CD4-positive, alpha-beta T cell treated with Interferon gamma for 1 hour (primary cell): ENCODE measurements at regions not wholly inside any gene's neighbourhood (a gene's known extent, or its start where the extent isn't known, plus 50 kb on each side); places are given as distances from the start of the nearest gene placed in this dataset.
"Not testable (repeated sequence)": the region's sequence is repeated elsewhere in the genome, so short reads cannot be mapped to it uniquely, and the experiment has no call there.

Experiments
- DNase-seq: peaks from one replicate; pipeline ENCODE4 v3.0.0-alpha.2; 2020

DNA sequence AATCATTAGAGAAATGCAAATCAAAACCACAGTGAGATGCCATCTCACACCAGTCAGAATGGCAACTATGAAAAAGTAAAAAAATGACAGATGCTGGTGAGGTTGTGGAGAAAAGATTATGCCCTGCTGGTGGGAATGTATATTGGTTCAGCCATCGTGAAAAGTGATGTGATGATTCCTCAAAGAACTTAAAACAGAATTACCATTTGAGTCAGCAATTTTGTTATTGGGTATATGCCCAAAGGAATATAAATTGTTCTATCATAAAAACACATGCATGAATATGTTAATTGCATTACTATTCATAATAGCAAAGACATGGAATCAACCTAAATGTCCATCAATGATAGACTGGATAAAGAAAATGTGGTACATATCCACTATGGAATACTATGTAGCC is 115.1 kb upstream of the OR4E1 start:
- not testable (repeated sequence) for DNase-seq

DNA sequence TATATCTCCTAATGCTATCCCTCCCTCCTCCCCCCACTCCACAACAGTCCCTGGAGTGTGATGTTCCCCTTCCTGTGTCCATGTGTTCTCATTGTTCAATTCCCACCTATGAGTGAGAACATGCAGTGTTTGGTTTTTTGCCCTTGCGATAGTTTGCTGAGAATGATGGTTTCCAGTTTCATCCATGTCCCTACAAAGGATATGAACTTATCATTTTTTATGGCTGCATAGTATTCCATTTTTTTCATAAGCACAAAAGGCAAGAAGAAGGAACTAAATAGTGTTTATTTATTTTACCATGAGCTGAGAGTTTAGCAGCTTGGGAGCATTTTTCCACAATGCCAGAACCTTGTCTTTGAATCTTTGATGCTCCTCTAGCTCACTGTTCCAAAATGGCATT is 113.6 kb upstream of the OR4E1 start:
- not testable (repeated sequence) for DNase-seq

DNA sequence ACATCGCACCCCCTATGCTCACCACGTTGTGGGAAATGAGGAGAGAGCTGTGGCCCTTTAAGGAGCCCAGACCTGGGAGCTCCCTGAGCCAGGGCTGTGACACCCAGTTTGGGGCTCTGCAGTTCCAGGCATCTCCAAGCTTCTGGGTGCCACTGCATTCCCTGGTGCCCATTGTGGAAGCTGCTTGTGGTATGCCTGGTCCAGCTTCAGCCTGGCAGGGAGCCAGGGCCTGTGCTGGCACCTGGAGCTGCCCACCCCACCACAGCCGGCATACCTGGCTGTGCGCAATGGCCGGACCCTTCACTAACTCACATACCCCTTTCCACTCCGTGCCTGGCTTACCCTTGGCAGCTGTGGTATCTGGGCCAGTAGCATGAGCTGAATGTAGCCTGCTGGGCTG is 107.9 kb upstream of the OR4E1 start:
- no peak for DNase-seq

DNA sequence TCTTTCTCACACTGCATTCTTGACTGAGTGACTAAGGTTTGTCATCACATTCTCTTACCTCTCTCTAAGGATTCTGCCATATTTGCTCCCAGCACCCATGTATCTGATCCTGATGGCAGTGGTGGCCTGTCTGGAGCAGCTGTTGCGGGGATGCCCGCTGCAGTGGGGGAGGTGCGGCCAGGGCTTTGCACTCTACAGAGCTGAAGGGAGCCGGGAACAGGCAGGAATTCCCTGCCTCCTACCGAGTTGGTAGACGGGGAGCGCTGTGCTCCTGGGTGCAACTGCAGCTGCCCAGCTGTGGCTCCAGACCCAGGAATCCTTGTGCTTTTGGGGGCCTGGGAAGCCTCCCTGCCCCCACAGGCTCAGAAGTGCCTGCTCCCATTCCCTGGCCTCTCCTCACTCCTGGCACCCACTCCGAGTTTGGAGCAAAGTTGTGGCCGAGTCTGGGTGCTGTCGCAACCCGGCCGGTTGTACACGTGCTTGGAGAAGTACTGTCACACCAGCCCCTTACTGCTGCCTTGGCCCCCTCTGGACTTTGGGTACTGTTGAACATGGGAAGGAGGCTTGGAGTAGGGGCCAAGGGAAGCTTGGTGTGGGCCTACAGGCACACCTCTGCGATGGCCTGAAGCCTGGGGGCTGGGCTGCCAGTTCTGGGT is 106.9 kb upstream of the OR4E1 start:
- no peak for DNase-seq

DNA sequence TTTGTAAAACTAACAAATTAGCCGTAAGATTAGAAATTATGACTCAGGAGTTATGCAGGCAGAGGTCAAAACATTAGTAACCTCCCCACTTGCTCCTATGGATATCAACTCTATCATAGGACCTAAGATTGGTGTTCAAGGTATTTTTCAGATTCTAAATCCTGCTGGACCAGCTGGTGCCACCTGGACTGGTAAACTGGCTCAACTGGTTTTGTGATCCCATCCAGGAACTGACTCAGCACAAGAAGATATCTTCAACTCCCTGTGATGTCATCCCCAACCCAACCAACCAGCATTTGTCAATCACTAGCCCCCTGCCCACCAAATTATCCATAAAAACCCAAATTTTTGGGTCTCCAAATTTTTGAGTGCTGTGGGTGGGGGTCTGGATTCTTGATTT is 98.1 kb upstream of the OR4E1 start:
- DNase-seq, result no peak

DNA sequence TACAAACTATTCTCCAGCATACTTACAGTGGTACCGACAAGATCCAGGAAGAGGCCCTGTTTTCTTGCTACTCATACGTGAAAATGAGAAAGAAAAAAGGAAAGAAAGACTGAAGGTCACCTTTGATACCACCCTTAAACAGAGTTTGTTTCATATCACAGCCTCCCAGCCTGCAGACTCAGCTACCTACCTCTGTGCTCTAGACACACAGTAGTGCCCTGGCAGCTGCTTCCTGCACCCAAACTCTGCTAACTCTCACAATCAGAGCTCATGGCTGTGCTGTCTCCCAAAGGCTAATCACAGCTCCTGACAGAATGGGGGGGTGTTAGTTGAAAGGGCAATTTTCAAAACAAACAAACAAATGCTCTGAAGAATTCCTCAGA is 95.2 kb upstream of the OR4E1 start:
- DNase-seq, result no peak

DNA sequence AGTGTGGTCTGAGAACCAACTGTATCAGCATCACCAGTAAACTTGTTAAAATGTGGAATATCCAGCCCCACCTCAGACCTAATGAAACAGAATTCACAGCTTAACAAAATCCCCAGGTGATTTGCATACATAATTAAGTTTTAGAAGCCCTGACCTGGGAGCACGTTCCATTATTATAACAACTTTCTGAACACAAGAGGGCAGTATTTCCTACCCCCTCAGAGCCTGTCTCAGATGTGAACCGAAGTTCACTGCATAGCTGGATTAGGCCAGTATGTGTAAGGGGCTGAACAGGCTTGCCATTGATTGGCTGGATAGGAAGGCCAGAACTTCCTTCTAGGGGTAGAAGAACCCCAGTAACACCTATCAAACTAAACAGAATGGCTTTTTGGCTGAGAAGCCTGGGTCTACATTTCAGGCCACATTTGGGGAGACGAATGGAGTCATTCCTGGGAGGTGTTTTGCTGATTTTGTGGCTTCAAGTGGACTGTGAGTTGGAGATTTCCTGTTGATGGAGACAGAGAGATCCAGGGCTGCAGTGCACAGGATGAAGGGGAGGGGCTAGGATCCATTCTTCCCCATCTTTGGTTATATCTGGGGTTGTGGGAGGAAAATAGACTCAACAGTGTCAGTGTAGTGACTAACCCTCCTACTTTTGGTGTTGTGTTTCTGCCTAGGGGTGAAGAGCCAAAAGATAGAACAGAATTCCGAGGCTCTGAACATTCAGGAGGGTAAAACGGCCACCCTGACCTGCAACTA is 94.7 kb upstream of the OR4E1 start:
- peak; percentile 13 for DNase-seq

DNA sequence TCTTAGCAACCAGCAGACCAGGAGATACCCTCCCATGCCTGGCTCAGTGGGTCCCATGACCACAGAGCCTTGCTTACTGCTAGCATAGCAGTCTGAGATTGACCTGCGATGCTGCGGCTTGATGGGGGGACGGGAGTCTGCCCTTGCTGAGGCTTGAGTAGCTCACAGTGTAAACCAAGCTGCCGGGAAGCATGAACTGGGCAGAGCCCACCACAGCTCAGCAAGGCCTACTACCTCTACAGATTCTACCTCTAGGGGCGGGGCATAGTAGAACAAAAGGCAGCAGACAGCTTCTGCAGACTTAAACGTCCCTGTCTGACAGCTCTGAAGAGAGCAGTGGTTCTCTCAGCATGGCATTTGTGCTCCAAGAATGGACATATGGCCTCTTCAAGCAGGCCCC is 86.7 kb upstream of the OR4E1 start:
- DNase-seq, result not testable (repeated sequence)

DNA sequence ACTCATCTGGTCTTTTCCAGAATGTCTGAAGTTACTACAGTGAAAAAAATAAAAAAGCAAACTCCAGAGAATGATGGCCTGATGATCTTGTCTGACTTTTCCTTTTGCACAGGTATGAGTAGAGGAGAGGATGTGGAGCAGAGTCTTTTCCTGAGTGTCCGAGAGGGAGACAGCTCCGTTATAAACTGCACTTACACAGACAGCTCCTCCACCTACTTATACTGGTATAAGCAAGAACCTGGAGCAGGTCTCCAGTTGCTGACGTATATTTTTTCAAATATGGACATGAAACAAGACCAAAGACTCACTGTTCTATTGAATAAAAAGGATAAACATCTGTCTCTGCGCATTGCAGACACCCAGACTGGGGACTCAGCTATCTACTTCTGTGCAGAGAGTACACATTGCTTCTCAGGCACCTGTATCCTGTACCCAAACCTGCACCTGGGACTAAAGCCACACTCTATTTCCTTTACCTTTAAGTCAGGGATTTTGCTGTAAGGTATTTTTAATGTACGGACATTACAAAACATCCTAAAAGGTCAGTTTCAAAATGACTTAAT is 75.8 kb upstream of the OR4E1 start:
- no peak for DNase-seq

DNA sequence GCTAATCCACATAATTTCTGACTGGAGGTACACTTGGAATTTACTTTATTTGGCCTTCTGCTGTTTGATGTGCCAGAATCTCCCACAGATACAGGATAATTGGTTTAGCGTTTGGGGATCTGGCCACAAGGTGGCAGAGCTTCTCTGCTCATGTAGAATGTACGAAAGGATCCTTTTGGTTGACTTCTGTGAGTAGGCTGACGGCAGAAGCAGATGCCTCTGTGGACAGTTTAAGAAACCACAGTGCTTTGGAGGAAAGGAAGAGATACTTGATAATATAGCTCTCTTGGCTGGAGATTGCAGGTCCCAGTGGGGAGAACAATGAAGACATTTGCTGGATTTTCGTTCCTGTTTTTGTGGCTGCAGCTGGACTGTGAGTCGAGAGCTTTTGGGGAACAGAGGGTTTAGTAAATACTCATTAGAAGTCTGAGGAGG is 75.3 kb upstream of the OR4E1 start:
- peak; percentile 40 for DNase-seq

DNA sequence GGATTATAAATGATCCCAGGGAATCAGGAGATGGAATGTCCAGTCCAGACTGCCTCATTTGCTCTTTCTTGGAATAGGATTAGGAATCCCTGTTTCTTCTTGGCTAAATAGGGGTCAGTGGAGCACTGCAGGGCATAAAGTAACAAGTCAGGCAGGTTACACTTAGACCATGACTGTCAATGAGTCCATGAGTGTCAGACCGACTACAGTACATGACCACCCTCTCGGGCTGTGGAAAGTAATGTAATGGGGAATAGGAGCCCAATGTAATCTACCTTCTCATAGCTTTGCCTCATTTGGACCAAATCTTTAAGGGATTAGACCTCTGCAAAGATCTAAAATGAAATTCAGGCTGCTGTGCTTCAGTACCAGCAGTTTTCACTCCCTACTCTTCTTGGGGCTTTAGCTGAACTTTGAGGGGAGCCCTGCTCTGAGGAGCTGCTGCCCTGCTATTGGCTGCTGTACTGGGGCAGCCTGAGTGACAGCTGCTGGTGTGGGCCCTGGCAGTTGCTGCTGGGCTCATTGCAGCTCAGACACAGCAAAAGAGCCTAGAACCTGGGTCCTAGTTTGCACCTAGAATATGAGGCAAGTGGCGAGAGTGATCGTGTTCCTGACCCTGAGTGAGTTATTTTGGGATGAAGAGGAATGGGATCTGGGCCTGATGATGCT is 62.2 kb upstream of the OR4E1 start:
- DNase-seq, result peak; percentile 21

DNA sequence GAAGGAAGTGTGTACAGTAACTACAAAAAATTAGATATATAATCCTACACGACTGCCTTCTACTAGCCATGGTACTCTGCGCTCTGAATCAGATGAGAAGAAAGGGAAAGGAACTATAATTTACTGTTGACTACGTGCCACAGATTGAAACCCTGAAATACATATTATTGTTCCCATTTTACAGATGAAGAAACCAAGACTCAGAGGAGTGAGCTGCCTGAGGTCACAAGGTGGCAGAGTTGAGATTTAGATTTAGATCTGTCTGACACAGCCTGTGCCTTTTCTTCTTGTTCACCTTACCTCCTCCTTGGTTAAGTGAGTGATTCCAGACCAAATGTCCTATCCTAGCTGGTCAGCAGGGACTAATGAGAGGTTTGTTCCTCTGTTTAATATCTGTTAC is 61.6 kb upstream of the OR4E1 start:
- no peak for DNase-seq

DNA sequence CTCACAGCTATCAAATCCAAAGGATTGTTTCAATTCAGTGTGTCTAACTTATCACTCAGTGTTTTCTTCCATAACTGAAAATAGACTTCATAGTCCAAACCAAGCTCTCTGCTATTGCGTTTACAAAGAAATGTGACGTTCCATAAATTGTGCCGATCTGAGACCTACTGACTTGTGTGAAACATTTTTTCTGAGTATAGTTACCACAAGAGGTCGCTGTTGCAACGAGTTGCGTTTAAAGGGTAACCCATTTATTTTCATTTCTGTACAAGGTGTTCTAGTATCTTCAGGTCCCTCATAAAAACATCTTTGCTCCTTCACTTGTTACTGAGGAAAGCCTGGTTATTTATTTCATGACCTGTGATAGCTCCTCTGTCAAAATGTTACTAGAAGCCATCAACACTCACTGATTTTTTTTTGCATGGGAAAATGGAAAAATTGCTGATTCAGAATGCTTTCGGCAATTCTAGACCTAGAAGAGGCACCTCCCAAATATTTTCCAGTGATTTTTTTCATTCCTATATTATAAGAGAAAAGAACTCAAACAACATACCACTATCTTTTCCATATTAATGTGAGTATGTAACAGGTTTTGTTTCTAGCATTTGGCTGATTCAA is 60.9 kb upstream of the OR4E1 start:
- no peak for DNase-seq

DNA sequence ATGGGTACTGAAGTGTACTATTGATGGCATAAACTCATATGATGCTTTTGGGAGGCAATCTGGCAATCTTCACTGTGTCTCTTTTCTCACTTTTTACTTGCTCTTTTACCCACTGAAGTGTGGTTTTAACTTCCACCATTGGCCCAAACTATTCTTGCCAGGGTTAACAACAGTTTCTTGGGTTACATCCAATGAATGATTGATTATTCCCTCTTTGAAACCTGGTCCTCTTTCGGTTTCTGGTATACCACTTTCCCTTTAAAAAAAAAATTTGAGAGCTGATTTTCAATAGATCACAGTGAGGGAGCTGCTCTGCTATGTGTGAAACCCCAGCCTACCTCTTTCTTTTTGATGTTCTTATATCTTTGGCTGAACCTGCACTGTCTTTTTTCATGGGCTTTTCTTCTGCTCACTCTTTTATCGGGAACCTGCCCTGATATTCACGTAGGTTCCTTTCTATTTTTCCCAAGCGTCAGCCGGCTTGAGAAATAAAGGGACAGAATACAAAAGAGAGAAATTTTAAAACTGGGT is 56.1 kb upstream of the OR4E1 start:
- no peak for DNase-seq

DNA sequence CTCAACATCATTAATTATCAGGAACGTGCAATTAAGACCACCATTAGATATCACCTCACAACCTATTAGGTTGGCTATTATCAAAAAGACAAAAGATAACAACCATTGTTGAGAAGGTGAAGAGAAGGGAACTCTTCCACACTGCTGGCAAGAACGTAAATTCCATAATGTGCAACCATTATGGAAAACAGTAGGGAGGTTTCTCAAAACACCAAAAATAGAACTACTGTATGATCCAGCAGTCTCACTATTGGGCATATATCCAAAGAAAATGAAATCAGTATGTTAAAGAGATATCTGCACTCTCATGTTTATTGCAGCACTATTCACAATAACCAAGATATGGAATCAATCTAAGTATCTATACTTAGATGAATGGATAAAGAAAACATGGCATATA is 51.6 kb upstream of the OR4E1 start:
- no peak for DNase-seq

DNA sequence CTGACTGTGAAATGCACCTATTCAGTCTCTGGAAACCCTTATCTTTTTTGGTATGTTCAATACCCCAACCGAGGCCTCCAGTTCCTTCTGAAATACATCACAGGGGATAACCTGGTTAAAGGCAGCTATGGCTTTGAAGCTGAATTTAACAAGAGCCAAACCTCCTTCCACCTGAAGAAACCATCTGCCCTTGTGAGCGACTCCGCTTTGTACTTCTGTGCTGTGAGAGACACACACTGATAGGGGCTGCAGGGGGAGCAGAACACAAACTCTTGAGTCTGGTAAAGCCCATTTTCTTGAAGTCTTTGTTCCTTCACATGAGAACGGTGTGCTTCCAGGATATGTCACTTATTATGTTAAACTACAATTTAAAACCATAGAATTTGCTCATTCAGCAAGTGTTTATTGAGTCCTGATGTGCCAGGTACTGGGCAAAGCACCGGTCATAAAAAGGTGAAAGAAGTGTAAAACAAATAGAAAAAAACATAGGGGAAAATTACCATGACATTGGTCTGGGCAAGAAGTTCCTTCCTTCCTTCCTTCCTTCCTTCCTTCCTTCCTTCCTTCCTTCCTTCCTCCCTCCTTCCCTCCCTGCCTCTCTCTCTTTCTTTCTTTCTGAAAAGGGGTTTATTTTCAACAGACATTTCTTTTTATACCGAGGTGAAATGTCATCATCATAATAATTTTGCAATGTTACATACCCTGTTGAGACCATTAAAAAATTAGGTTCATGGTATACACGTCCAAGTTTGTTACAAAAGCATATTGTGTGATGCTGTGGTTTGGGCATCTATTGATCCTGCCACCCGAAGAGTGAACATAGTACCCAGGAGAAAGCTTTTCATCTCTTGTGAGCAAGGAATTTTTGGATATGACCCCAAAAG is 50.7 kb upstream of the OR4E1 start:
- DNase-seq, result no peak

DNA sequence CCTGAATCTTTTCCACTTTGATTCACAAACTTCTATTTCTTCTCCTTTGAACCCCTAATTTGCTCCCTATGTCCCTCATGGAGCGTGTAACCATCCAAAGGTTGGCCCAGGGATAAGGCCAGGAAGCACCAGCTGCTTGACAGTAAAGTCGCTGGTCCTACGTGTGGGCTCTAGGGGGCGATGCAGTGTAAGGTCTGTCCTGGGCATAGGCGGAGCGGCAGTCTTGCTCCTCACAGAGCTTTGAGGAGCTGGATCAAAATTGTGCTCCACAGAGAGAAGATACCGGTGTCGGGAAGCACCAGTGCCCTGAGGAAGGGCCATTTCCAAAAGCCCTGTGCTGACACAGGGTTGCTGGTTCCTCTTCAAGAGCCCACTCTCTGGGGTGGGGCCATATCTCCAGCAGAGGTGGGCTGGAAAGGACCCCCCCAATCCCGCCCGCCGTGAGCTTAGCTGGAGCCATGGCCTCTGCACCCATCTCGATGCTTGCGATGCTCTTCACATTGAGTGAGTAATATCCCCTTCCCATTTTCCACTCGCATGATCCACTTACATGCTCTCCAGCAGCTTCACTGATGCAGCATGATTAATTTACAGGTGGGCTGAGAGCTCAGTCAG is 49.9 kb upstream of the OR4E1 start:
- DNase-seq, result peak; percentile 30
